H1 (cell line): ENCODE measurements at regions not wholly inside any gene's neighbourhood (a gene's known extent, or its start where the extent isn't known, plus 50 kb on each side); places are given as distances from the start of the nearest gene placed in this dataset.

Experiments
- CTCF ChIA-PET: fragments of 300-600 bp; sonication (Branson Sonifier 250); formaldehyde crosslinking; loops from one replicate; lab custom pipeline; 2021; ENCODE audit not compliant: partially characterized antibody; lab: Charles Lee
- POLR2A ChIA-PET: fragments of 300-600 bp; sonication (Branson Sonifier 250); formaldehyde crosslinking; loops from one replicate; lab custom pipeline; 2021; ENCODE audit warnings: inconsistent platforms; ENCODE audit not compliant: partially characterized antibody; lab: Charles Lee
- DNase-seq, 2 experiments: peaks; one replicate each; pipeline versions ENCODE4 v3.0.0 to v3.0.0-alpha.2; 2010 to 2022; ENCODE audit warnings: low spot score in 2 of 2, low read depth in 1 of 2, mixed read lengths in 1 of 2
- FAIRE-seq: peaks from 2 replicates; lab custom pipeline; 2011; peaks lifted over from hg19 to GRCh38; lab: Jason Lieb, UNC
- H2AFZ ChIP-seq: 2 replicates; pipeline ENCODE4 v1.8.1; 2012; ENCODE audit warnings: low read length, inconsistent platforms
- H2AK5ac ChIP-seq: 2 replicates; pipeline ENCODE4 v1.6.1; 2013; ENCODE audit warnings: low read depth, low read length
- H2BK120ac ChIP-seq: replicated peaks from 2 replicates; pipeline ENCODE3; 2013; ENCODE audit warnings: low read depth, low read length, inconsistent platforms
- H2BK12ac ChIP-seq: 2 replicates; pipeline ENCODE4 v1.6.1; 2013; ENCODE audit warnings: low read depth, low read length
- H2BK15ac ChIP-seq: 2 replicates; pipeline ENCODE4 v1.6.1; 2013; ENCODE audit warnings: low read length
- H2BK20ac ChIP-seq: 2 replicates; pipeline ENCODE4 v1.6.1; 2013; ENCODE audit warnings: low read length
- H2BK5ac ChIP-seq: 2 replicates; pipeline ENCODE4 v1.6.1; 2013; ENCODE audit warnings: low read depth, low read length
- H3K14ac ChIP-seq: 2 replicates; pipeline ENCODE4 v1.6.1; 2013; ENCODE audit warnings: inconsistent platforms; ENCODE audit not compliant: insufficient read length
- H3K18ac ChIP-seq: 2 replicates; pipeline ENCODE4 v1.6.1; 2013; ENCODE audit warnings: low read length; ENCODE audit errors: extremely low read depth
- H3K23ac ChIP-seq: 2 replicates; pipeline ENCODE4 v1.6.1; 2013; ENCODE audit warnings: inconsistent platforms; ENCODE audit not compliant: insufficient read length
- H3K23me2 ChIP-seq: 2 replicates; pipeline ENCODE4 v1.6.1; 2013; ENCODE audit warnings: low read depth, low read length
- H3K27ac ChIP-seq: 2 replicates; pipeline ENCODE4 v1.6.1; 2011; ENCODE audit warnings: low read depth, low read length, inconsistent platforms
- H3K27me3 ChIP-seq, 4 experiments: replicated peaks in 1 of 4; 1 replicate in 1 of 4; 2 replicates in 3 of 4; pipeline versions ENCODE4 v1.6.1 to v1.8.1; 2011 to 2013; ENCODE audit warnings: low read length in 3 of 4, mild to moderate bottlenecking in 3 of 4, inconsistent platforms in 2 of 4, mixed read lengths in 2 of 4, moderate library complexity in 1 of 4; ENCODE audit not compliant: control insufficient read depth in 3 of 4, insufficient read depth in 3 of 4; ENCODE audit errors: extremely low read depth in 1 of 4
- H3K36me3 ChIP-seq, 4 experiments: 2 replicates each; pipeline versions ENCODE4 v1.6.1 to v1.8.1; 2011 to 2013; ENCODE audit warnings: mild to moderate bottlenecking in 4 of 4, low read length in 3 of 4, moderate library complexity in 2 of 4, control low read depth in 1 of 4, inconsistent platforms in 1 of 4; ENCODE audit not compliant: insufficient read depth in 4 of 4, control insufficient read depth in 2 of 4
- H3K4ac ChIP-seq: replicated peaks from 2 replicates; pipeline ENCODE3; 2013; ENCODE audit warnings: low read length, low read depth, mixed read lengths, inconsistent platforms; ENCODE audit not compliant: insufficient read length
- H3K4me1 ChIP-seq, 4 experiments: replicated peaks in 1 of 4; 1 replicate in 1 of 4; 2 replicates in 3 of 4; pipeline versions ENCODE4 v1.6.1 to v1.8.1; 2011 to 2013; ENCODE audit warnings: low read length in 3 of 4, inconsistent platforms in 2 of 4, mixed read lengths in 1 of 4; ENCODE audit not compliant: insufficient read depth in 4 of 4, control insufficient read depth in 3 of 4
- H3K4me2 ChIP-seq, 2 experiments: 2 replicates each; pipeline versions ENCODE4 v1.6.1 to v1.8.1; 2011 to 2013; ENCODE audit warnings: low read depth in 2 of 2, low read length in 2 of 2, control low read depth in 1 of 2, inconsistent platforms in 1 of 2, mild to moderate bottlenecking in 1 of 2; ENCODE audit not compliant: insufficient read depth in 1 of 2
- H3K4me3 ChIP-seq, 4 experiments: fragments of 200-600, 300-600 bp in 1 of 4; sonication (generic), shearing (Covaris generic), sonication (Bioruptor Twin) in 1 of 4; 2 replicates each; pipeline versions ENCODE4 v1.5.1 to v1.8.1; 2011 to 2016; ENCODE audit warnings: low read length in 4 of 4, low read depth in 3 of 4, control low read depth in 2 of 4, inconsistent platforms in 2 of 4, mild to moderate bottlenecking in 2 of 4, mixed read lengths in 1 of 4, moderate library complexity in 1 of 4; ENCODE audit not compliant: insufficient read depth in 2 of 4; ENCODE audit errors: extremely low read depth in 1 of 4
- H3K56ac ChIP-seq: replicated peaks from 2 replicates; pipeline ENCODE3; 2013; ENCODE audit warnings: low read depth, mild to moderate bottlenecking, mixed read lengths, low read length, inconsistent platforms; ENCODE audit not compliant: insufficient read length
- H3K79me1 ChIP-seq: 2 replicates; pipeline ENCODE4 v1.6.1; 2013; ENCODE audit warnings: low read depth, low read length, control low read depth
- H3K79me2 ChIP-seq, 2 experiments: 2 replicates each; pipeline versions ENCODE4 v1.6.1 to v1.8.1; 2012 to 2013; ENCODE audit warnings: low read length in 2 of 2, mild to moderate bottlenecking in 2 of 2, inconsistent platforms in 1 of 2; ENCODE audit not compliant: insufficient read depth in 2 of 2, control insufficient read depth in 1 of 2
- H3K9ac ChIP-seq, 4 experiments: replicated peaks in 1 of 4; 1 replicate in 1 of 4; 2 replicates in 3 of 4; pipeline versions ENCODE4 v1.6.1 to v1.8.1; 2011 to 2013; ENCODE audit warnings: low read depth in 3 of 4, low read length in 3 of 4, control low read depth in 2 of 4, mild to moderate bottlenecking in 2 of 4, moderate library complexity in 2 of 4, inconsistent platforms in 1 of 4; ENCODE audit errors: extremely low read depth in 1 of 4
- H3K9me3 ChIP-seq, 2 experiments: 2 replicates each; pipeline versions ENCODE4 v1.6.1 to v1.8.1; 2012 to 2013; ENCODE audit warnings: mild to moderate bottlenecking in 2 of 2, moderate library complexity in 2 of 2, control low read depth in 1 of 2, inconsistent platforms in 1 of 2, low read depth in 1 of 2, low read length in 1 of 2, mixed read lengths in 1 of 2; ENCODE audit not compliant: insufficient read depth in 2 of 2
- H4K20me1 ChIP-seq, 2 experiments: replicated peaks in 1 of 2; 2 replicates each; pipeline versions ENCODE3 to v1.8.1; 2011 to 2013; ENCODE audit warnings: inconsistent platforms in 2 of 2, low read length in 2 of 2, mild to moderate bottlenecking in 1 of 2; ENCODE audit not compliant: insufficient read depth in 2 of 2, control insufficient read depth in 1 of 2
- H4K5ac ChIP-seq: 2 replicates; pipeline ENCODE4 v1.6.1; 2013; ENCODE audit warnings: low read length, low read depth, mixed read lengths, inconsistent platforms; ENCODE audit not compliant: insufficient read length
- H4K8ac ChIP-seq: 2 replicates; pipeline ENCODE4 v1.8.0; 2013; ENCODE audit warnings: mild to moderate bottlenecking, moderate library complexity, low read length, inconsistent platforms; ENCODE audit not compliant: insufficient read depth; ENCODE audit errors: extremely low read depth
- H4K91ac ChIP-seq: replicated peaks from 2 replicates; pipeline ENCODE3; 2013; ENCODE audit warnings: low read length, mixed read lengths, inconsistent platforms; ENCODE audit not compliant: insufficient read length
- ATF2 ChIP-seq: IDR thresholded peaks from 2 replicates; pipeline ENCODE4 v1.6.1; 2012; ENCODE audit warnings: low read length, inconsistent platforms
- CBX5 ChIP-seq: fragments of 300-800, 300-1000 bp; sonication (generic); IDR thresholded peaks from 2 replicates; pipeline ENCODE4 v1.7.1; 2016; ENCODE audit warnings: antibody characterized with exemption, low read length, low read depth
- CBX8 ChIP-seq: fragments of 300-800, 300-1000 bp; sonication (generic); IDR thresholded peaks from 2 replicates; pipeline ENCODE4 v1.7.1; 2016; ENCODE audit warnings: low read depth, low read length, borderline replicate concordance
- CEBPB ChIP-seq: IDR thresholded peaks from 2 replicates; pipeline ENCODE4 v1.6.1; 2012; ENCODE audit warnings: low read depth, low read length
- CHD2 ChIP-seq: IDR thresholded peaks from 2 replicates; pipeline ENCODE4 v1.6.1; 2012; ENCODE audit warnings: low read length, improper control_type of control experiment
- GABPA ChIP-seq: IDR thresholded peaks from 2 replicates; pipeline ENCODE4 v1.6.1; 2011; ENCODE audit warnings: mild to moderate bottlenecking, low read length, moderate library complexity, borderline replicate concordance; ENCODE audit not compliant: insufficient read depth
- NRF1 ChIP-seq: IDR thresholded peaks from 2 replicates; pipeline ENCODE4 v1.6.1; 2011; ENCODE audit warnings: mild to moderate bottlenecking, low read depth, low read length, improper control_type of control experiment
- SAP30 ChIP-seq: fragments of 300-600 bp; sonication (generic); IDR thresholded peaks from 2 replicates; pipeline ENCODE4 v1.7.1; 2012; ENCODE audit warnings: low read length, moderate library complexity, mild to moderate bottlenecking, inconsistent platforms; ENCODE audit not compliant: insufficient read depth, insufficient replicate concordance
- TCF12 ChIP-seq: IDR thresholded peaks from 2 replicates; pipeline ENCODE4 v1.6.1; 2011; ENCODE audit warnings: low read depth, mild to moderate bottlenecking, low read length
- ZNF274 ChIP-seq: IDR thresholded peaks from 2 replicates; pipeline ENCODE4 v1.7.0; 2012; ENCODE audit warnings: low read length, borderline replicate concordance; ENCODE audit errors: extremely low read depth
- WGBS, 2 experiments: shearing (Covaris generic) in 1 of 2; methylation state at CpG; one replicate each; pipeline versions ENCODE4 v1.1.6 to v1.1.7; 2013 to 2015; ENCODE audit warnings: low lambda C conversion rate in 2 of 2, mixed read lengths in 2 of 2, inconsistent platforms in 1 of 2, low coverage in 1 of 2, missing lambda C conversion rate in 1 of 2; ENCODE audit not compliant: insufficient replicate concordance in 2 of 2, insufficient coverage in 1 of 2, insufficient read length in 1 of 2; ENCODE audit errors: extremely low coverage in 1 of 2, missing lambda C conversion rate in 1 of 2; 5-methylcytosine and 5-hydroxymethylcytosine counted together

GRCh38 chr4:18638031-18638430, 616.5 kb upstream of the LCORL start:
- H3K79me1 ChIP-seq: no peaks in the 10 kb centered on the region
- no peaks in the 10 kb centered on the region for H3K79me2 ChIP-seq
- H4K8ac ChIP-seq: no peak overlapping the region
- no peak overlapping the region for H3K9ac ChIP-seq
- TF ChIP-seq CHD2 (no peak), CBX8 (no peak), NRF1 (no peak), ATF2 (no peak), CEBPB (no peak), GABPA (no peak), SAP30 (no peak), CBX5 (no peak), ZNF274 (no peak), TCF12 (no peak)
- H2AK5ac ChIP-seq: no peak overlapping the region
- ChIA-PET CTCF (no interaction called here), POLR2A (no interaction called here)
- no peak overlapping the region for H4K5ac ChIP-seq
- no peak overlapping the region for H2BK120ac ChIP-seq
- no peak overlapping the region for H3K18ac ChIP-seq
- no peak overlapping the region for H3K23ac ChIP-seq
- no peak for DNase-seq
- H3K36me3 ChIP-seq: no peaks in the 10 kb centered on the region
- WGBS, 2 experiments: 91% methylated on average over 4 of the region's 4 CpGs; no CpG with 5 or more reads in 1 of the 2 experiments
- H4K91ac ChIP-seq: no peak overlapping the region
- H3K4ac ChIP-seq: no peak overlapping the region
- H3K4me2 ChIP-seq: no peak overlapping the region
- no peaks in the 10 kb centered on the region for H3K9me3 ChIP-seq
- no peaks in the 10 kb centered on the region; a peak in 1 of 7 replicates for H3K4me1 ChIP-seq
- no peak overlapping the region for H2BK15ac ChIP-seq
- H3K27ac ChIP-seq: no peak overlapping the region
- no peak overlapping the region for H2BK12ac ChIP-seq
- no peak overlapping the region for H2BK20ac ChIP-seq
- no peak for FAIRE-seq
- H3K4me3 ChIP-seq: no peak overlapping the region
- no peak overlapping the region for H2AFZ ChIP-seq
- H2BK5ac ChIP-seq: no peak overlapping the region
- no peak overlapping the region for H3K56ac ChIP-seq
- H3K23me2 ChIP-seq: peaks cover 2% of the 10 kb centered on the region; the same call in 1 of the 2 replicates
- no peaks in the 10 kb centered on the region for H4K20me1 ChIP-seq
- H3K27me3 ChIP-seq: no peaks in the 10 kb centered on the region
- no peak overlapping the region for H3K14ac ChIP-seq
